GM19193 (cell line): ENCODE measurements at regions not wholly inside any gene's neighbourhood (a gene's known extent, or its start where the extent isn't known, plus 50 kb on each side); places are given as distances from the start of the nearest gene placed in this dataset.

Source experiments
- POLR2A ChIP-seq: IDR thresholded peaks from 4 replicates; pipeline ENCODE4 v1.6.1; 2011; ENCODE audit not compliant: insufficient read depth, insufficient read length; ENCODE audit errors: extremely low read depth

GRCh38 chr22:49106096-49106841, 721.4 kb downstream of the BRD1 start:
- no peak for TF ChIP-seq POLR2A

DNA sequence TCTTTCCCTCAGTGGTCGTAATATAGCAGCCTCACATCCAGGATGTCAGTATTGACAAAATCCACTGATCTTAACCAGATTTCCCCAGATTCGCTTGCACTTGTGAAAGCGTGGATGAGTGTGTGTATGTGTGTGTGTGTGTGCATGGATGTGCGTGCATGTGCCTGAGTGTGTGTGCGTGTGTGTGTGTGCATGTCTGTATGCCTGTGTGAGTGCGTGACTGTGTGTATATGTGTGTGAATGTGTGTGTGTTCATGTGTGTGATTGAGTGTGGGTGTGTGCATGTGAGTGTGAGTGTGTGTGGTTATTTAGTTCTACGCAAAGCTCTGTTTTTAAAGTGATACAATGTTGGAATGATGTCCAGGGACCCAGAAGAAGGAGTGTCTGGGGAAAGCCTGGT, 723.2 kb downstream of the BRD1 start:
- TF ChIP-seq POLR2A = no peak

GRCh38 chr22:49103314-49104059, 724.2 kb downstream of the BRD1 start:
- TF ChIP-seq POLR2A = no peak

- no peak for TF ChIP-seq POLR2A
Observed at GRCh38 chr22:49102367-49102766, 725.3 kb downstream of the BRD1 start.

GRCh38 chr22:49101873-49102272, 725.8 kb downstream of the BRD1 start:
- TF ChIP-seq POLR2A = no peak

DNA sequence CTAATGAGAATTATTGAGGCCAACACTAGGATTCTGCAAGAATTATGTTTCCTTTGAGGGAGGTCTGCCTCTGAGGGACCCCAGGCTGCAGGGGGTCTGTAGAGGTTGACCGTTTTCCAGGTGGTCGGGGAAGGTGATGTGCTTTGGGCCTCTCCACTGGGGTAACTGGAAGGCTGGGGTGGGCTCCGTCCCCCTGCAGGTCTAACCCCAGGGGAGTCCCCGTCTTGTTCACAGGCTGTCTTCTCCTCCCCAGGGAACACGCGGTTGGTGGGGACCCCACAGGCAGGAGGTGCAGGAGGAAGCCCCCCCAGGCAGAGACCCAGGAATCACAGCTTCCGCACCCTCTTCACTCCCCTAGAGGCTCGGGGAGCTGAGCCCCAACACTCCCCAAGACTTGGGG, 726.4 kb downstream of the BRD1 start:
- no peak for TF ChIP-seq POLR2A

DNA sequence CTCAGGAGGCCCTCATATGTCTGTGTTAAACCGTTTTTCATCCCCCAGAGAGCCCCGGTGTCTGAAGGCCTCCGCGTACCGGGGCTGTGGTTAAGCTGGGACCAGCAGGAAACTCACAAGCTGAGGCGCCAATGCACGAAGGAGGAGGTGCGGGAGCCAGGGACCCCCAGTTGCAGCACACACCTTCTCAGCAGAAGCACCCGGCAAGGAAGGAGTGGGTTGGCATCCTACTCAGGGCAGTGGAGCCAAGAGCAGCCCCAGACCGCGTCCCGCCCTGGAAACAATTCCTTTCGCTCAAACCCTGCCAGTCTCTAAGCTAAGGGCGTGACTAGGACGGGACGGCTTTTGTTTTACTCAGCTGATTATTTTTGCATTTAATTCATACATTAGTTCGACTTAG, 726.9 kb downstream of the BRD1 start:
- TF ChIP-seq POLR2A = no peak

GRCh38 chr22:49100316-49100715, 727.4 kb downstream of the BRD1 start:
- TF ChIP-seq POLR2A = no peak

DNA sequence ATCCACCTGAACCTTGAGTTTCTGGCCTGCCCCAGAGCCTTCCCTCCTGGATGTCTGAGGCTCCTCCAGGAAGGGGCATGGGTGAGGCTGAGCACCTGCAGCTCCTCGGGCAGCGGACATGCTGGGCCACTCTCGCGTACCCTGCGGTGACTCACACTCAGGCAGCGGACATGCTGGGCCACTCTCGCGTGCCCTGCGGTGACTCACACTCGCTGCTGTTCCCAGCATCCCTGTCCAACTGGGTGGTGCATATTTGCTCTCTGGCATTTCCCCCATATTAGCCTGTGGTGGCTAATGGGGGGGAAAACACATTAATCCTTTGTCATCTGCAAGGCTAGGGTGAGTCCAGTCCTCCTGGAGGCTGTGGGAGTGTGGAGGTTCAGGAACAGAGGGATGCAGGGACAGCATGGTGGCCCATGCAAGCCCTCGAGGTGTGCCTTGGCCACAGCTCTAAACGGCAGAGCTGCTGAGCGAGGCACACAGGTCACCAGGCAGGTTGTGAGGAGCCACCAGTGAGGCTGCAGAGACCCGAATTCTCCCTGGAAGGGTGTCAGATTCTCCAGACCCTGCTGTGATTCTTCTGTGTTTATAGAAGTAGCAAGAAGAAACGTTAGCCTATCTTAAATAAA, 728.1 kb downstream of the BRD1 start:
- no peak for TF ChIP-seq POLR2A

GRCh38 chr22:49099089-49099488, 728.6 kb downstream of the BRD1 start:
- TF ChIP-seq POLR2A = no peak

DNA sequence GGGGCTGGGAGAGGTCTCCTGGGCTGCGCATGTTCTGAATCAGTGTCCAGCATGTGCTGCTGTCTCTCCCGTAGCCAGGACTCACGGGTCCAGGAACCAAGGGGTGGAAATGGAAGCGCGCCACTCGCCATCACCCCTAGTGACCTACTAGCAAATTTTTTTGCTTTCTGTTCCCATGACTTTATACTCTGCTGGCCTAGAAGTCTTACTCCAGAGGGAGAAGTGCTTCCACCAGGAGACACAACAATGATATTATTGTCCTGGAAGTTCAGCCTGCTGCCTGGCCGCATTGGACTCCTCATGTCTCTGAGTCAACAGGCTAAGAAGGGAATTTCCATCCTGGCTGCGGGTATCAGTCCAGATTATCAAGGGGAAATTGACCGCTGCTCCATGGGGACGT, 729.7 kb downstream of the BRD1 start:
- TF ChIP-seq POLR2A = no peak

DNA sequence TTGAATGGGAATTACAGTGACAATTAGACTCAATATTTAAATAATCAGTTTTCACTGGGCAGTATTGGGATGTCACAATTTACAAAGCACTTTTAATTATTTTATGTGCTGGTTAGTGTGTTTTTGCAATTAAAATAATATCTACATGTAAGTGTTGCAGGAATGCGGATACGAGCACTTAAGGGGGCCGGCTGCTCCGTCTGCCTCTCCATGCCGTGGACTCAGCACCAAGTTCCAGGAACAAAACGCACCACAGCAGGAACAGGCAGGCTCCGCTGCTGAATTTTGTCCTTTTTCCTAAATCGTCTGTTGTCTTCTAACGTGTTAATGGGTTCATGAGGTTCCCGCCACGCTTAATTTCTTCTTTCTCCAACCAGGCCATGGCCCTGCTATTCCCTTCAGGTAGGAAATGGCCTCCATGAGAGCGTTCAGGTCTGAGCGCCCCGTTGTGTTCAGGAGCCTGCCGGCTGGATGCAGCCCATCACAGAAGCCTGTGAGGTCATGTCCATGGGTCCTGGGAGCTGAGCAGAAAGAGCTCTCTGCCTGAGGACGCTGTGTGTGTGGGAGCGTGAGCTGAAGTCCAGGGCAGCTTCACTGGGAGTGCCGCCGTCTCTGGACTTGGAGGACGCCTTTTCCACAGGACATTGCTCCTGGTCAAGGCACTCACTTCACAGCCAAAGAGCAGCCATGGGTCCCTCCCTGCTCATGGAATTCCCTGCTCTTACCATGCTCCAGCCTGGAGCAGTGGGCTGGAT, 730.3 kb downstream of the BRD1 start:
- no peak for TF ChIP-seq POLR2A

DNA sequence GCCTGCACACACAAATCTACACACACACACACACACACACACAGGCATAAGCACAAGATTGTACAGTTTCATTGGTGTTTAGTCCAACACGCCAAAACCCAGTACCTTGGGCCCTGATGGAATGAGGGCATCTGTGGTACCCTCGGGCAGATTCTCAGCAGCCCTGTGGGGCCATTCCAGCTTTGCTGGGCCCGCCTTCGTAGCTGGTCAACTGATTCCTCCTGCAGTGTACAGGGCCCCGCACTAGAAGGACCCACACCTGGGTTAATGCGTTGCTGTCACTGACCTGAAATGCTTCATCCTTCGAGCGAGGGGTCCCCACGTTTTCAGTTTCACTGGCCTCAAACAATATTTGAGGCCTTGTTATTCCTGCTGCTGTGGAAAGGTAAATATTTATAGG, 731.2 kb downstream of the BRD1 start:
- no peak for TF ChIP-seq POLR2A

- TF ChIP-seq POLR2A = no peak
Observed at GRCh38 chr22:49095366-49095765, 732.3 kb downstream of the BRD1 start.

DNA sequence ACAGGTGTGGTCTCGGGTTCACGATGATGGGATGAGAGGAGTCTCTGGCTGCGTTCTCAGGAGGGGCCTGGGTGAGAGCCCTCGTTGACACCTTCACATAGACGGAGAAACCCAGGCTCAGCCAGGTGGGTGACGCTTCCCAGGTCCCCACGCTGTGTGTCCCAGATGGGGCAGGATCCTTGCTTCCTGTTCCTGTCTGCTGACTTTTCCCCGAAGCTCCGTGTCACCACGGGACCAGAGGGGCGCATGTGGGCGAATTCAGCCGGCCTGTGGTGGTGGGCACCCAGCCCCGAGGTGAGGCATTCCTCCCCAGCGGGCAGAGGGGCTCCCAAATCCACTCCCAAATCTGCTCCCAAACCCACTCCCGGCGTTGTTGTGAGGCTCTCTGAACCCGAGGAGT, 732.8 kb downstream of the BRD1 start:
- no peak for TF ChIP-seq POLR2A

- TF ChIP-seq POLR2A = no peak
Observed at GRCh38 chr22:49094151-49094550, 733.5 kb downstream of the BRD1 start.
